SK-N-DZ (cell line): ENCODE measurements at regions not wholly inside any gene's neighbourhood (a gene's known extent, or its start where the extent isn't known, plus 50 kb on each side); places are given as distances from the start of the nearest gene placed in this dataset.
"Not testable (repeated sequence)": the region's sequence is repeated elsewhere in the genome, so short reads cannot be mapped to it uniquely, and the experiment has no call there.

Experiments
- DNase-seq: peaks from one replicate; pipeline ENCODE4 v3.0.0-alpha.2; 2015; ENCODE audit warnings: low spot score

- no peak for DNase-seq
Observed at GRCh38 chr1:8228253-8228652, 89.7 kb upstream of the SLC45A1 start.

DNA sequence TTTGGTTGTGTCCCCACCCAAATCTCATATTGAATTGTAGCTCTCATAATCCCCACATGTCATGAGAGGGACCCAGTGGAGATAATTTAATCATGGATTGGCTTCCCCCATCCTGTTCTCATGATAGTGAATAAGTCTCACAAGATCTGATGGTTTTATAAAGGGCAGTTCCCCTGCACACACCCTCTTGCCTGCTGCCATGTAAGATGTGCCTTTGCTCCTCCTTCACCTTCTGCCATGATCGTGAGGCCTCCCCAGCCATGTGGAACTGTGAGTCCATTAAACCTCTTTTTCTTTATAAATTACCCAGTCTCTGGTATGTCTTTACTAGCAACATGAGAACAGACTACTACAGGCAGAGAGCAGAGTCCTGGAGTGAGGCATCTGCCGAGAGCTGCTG lies 90.2 kb upstream of the SLC45A1 start:
- not testable (repeated sequence) for DNase-seq

DNA sequence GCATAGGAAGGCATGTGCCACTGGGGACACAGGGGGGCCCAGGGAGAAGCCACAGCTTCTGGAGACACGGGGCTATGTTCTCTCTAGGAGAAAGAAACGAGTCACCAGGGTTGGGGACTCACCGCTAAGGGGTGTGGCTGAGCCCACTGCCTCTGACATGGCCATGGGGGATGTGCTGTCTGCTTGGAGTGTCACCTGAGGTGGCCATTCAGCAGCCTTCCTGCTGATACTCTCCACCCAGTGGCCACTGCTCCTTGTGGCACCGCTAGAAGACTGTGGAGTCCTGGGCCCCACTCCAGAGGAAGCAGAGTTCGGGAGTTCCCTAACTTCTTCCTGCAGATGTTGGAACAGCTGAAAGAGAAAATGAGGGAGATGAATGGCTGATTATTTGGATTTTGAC lies 91.2 kb upstream of the SLC45A1 start:
- DNase-seq = no peak

GRCh38 chr1:8226024-8226423 lies 91.9 kb upstream of the SLC45A1 start:
- not testable (repeated sequence) for DNase-seq

DNA sequence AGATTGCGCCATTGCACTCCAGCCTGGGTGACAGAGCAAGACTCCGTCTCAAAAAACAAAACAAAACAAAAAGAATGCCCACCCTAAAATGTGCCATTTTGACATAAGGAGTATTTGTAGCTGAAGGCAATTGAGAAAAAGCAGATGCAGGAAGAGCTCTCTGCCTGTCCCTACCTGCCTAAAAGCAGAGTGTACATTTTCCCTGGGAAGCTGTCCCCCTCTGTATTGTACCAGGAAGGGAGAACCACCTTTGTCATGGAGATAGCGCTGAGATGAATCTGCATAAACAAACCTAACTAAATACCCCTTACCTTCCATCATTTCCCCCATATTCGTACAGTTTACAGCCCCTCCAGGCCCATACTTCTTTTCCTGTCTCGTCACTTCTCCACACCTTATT lies 94.4 kb upstream of the SLC45A1 start:
- DNase-seq = no peak

DNA sequence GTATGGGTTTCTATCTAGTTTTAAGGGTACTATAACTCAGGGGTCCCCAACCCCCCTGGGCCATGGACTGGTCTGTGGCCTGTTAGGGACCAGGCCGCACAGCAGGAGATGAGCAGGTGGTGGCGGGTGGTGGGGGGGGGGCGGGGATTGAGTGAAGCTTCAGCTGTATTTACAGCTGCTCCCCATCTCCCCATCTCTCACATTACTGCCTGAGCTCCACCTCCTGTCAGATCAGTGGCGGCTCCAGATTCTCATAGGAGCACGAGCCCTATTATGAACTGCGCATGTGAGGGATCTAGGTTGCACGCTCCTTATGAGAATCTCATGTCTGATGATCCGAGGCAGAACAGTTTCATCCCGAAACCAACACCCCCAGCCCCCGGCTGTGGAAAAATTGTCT lies 95.1 kb upstream of the SLC45A1 start:
- peak; percentile 18 for DNase-seq

DNA sequence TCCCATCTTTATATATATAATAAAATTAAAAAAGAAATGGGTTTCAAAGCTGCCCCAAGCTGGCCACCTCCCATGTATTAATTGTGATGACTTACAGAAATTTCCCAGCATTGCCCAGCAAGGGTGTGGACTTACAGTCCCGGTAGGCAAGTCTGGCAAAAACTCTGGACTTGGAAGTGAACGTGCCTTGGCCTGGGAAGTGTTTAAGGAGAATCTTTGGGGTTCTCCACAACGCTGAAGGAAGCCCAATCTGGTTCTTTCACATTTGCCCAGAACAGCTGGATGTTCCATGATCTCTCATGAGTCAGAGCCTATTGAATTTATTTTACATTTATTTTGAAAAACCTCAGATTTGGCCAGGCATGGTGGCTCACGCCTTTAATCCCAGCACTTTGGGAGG lies 98.4 kb upstream of the SLC45A1 start:
- DNase-seq = no peak

GRCh38 chr1:8218351-8219092 lies 99.4 kb upstream of the SLC45A1 start:
- no peak for DNase-seq

DNA sequence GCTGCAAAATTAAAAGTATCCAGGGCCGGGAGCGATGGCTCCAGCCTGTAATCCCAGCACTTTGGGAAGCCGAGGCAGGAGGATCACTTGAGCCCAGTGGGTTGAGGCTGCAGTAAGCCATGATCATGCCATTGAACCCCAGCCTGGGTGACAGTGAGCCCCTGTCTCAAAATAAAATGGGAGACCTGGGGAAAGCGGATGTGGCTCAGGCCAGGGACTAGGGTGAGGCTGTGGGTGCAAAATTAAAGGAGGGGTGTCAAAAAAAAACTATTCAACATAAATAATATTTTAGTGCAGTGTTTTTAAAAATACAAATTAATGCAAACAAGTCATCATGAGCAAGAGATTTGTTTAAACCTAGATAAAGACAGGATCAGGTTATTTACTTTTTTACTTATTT lies 100.1 kb upstream of the SLC45A1 start:
- DNase-seq = no peak

DNA sequence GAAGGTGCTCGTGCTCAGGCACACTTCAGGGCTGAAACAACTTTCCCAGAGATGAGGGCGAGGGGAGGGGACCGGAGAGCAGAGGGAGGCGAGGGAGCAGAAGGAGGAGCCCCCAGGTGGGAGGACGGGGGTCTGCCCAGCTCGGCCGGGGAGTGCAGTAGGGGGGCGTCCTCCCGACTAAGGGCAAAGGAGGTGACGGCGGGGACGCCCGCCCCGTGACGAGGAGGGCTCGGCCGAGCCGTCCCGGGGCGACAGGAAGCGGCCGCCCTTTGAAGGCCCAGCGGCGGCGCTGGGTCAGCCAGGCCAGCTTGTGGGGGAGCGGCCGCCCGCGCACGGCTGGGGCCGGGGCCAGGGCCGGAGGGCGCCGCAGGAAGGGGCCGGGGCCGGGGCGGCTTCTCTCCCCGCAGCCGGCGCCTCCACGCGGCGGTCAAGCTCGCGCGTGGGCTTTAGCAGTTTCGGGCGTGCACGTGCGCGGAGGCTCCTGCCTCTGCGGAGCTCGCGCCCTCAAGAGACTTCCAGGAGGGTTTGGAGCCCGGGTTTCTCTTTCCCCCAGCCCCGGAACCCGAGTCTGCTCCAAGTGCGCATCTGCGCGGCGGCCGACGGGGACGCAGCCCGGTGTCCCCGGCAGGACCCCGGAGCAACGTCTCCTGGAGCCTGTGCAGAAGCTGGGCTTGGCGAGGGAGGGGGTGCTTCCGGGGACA lies 100.8 kb upstream of the SLC45A1 start:
- DNase-seq = no peak

GRCh38 chr1:8216005-8216404 lies 101.9 kb upstream of the SLC45A1 start:
- no peak for DNase-seq

DNA sequence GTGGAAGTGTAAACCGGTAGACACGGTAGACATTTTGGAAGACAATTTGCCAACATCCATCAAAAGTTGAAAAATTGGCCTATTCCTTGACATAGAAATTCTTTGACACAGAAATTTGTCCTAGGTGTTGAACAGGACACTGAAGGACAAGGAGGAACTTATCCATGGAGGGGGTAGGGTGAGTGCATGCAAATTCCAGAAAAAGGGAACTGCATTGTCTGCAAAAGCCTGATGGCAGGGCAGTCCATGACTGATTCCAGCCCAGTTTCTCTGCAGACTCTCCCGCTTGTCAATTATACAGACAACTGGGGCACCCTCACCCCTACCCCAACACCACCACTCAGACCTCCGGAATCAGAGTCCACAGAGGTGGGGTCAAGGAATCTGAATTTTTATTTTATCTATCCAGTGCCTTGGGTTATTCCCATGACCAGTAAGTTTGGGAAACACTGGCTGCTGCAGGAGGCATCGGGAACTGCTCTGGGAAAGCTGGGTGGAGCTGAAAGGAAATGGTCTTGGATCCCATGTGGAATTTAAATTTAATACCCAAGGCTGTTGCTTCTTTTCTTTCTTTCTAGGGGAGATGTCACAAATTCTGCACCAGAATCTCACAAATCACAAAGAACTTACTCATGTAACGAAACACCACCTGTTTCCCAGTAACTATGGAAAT lies 103.3 kb upstream of the SLC45A1 start:
- DNase-seq = no peak

DNA sequence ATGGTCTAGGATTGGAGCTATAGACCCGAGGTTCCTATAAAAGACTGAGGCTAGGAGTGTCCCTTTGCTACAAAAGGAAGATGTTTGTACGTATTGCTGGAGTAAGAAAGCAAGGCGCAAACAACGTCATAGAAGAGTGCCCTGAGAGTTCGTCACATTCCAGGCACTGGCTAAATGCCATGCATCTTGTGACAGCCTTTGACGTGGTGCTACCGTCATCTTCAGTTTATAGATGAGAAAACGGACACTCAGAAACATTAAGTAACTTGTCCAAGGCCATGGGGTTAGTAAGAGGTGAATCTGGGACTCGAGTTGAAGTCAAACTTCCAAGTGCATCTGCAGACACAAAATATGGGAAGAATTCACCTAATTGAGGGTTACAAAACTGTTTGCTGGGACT lies 104.2 kb upstream of the SLC45A1 start:
- no peak for DNase-seq

DNA sequence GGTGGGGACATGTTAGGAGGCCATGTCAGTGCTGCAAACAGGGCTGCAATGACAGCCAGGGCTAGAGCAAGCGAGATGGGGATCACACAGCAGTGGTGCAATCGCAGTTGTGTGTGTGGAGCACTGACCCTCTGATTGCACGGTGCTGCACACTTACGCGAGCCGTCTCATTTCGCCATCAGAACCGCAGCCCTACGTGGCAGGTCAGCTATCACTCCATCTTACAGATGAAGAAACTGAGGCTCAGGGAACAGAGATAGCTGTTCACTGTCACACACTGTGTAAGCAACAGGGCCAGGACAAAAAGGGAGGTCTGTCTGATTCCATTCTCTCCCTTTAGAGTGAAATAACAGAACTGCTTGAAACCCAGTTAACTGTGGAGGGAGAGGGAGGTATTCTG lies 104.8 kb upstream of the SLC45A1 start:
- no peak for DNase-seq

- DNase-seq = no peak
Observed at GRCh38 chr1:8212580-8213031, 105.3 kb upstream of the SLC45A1 start.

DNA sequence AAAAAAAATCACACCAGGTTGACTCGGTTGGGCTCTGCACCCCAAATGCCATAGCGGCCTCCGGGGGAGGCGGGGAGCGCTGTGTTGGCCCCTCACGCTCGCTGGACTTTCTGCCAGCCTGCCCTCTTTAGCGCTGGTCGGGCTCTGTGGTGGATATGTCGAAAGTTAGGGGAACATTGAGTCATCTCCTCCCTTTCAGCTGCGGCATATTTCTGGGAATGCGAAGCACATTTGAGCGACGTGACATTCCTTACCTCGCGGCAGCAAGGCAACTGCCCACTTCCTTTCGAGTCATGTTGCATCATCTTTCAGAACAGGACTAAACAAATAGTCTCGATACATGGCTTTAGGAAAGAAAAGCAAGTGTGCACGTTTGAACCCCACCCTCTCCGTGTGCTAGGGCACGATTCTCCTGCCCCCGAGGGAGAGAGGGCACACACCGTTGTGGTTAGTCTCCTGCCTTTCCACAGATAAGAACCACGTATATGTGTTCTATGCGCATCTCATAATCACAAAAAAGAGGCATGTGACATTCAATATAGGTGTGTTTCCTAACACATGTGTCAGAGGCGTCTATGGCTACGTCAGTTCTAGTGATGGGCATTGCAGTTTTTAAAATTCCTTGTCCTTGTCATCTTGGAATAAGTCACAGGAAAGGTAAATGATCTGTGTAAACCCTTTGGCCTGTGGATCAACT lies 105.9 kb upstream of the SLC45A1 start:
- no peak for DNase-seq

DNA sequence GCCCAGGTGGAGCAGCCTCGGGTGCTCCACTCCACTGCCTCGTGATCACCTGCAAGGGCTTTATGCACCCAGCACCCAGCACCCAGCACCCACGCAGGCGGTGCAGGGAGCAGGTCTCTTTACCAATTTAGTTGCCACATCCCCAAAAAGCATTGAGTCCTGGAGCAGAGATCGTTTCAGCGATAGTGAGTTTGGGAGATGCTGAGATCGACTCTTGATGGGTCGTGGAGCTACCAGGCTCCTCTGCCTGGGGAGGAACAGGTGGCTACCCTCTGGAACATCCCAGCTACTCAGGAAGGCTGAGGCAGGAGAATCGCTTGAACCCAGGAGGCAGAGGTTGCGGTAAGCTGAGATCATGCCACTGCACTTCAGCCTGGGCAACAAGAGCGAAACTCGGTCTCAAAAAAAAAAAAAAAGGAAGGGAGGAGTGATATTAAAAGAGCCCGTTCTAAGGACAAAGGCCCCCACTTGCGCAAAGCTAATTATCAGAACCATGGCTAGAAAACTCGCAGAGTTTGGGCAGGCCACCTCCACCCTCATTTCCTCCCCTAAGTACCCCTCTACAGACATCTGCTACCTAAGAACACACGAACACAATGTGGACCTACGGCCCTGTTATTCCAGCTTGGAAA lies 106.5 kb upstream of the SLC45A1 start:
- DNase-seq = no peak

- DNase-seq = no peak
Observed at GRCh38 chr1:8207202-8207601, 110.7 kb upstream of the SLC45A1 start.

GRCh38 chr1:8206391-8206790 lies 111.5 kb upstream of the SLC45A1 start:
- no peak for DNase-seq

GRCh38 chr1:8205771-8206170 lies 112.1 kb upstream of the SLC45A1 start:
- no peak for DNase-seq

- no peak for DNase-seq
Observed at GRCh38 chr1:8204826-8205225, 113.1 kb upstream of the SLC45A1 start.

DNA sequence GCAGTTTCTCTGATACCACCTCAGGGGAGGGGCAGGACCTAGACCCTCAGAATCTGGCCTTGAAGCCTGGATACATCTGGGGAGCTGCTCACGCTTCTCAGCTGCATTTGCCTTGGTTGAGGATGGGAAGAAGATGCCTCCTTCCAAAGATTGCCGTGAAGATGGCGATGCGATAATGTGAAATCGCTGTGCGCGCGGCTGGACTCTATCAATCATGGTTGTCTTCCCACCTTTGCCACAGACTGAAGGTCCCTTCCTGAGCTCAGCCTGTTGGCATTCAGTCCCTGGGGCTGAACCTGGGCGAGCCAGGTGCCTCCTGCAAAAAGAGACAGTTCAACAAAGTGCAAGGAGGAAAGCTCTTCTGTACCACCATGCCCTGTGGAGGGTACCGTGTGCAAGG lies 114.4 kb upstream of the SLC45A1 start:
- DNase-seq = no peak
